Panc1 (cell line): ENCODE measurements at regions not wholly inside any gene's neighbourhood (a gene's known extent, or its start where the extent isn't known, plus 50 kb on each side); places are given as distances from the start of the nearest gene placed in this dataset.
"Not testable (repeated sequence)": the region's sequence is repeated elsewhere in the genome, so short reads cannot be mapped to it uniquely, and the experiment has no call there.

ENCODE experiments used
- ATAC-seq: fragments of 200-7000 bp; cut with Tn5 transposase; 2 replicates; pipeline ENCODE4 v1.9.1; 2020; ENCODE audit warnings: mild to moderate bottlenecking, moderate library complexity
- BruUV-seq: library from RNA; stranded (reverse); fragments of 400-500 nt; replicated peaks from 2 replicates; lab custom pipeline; 2021; lab: Mats Ljungman, UMichigan
- CTCF ChIA-PET: fragments of 300-600 bp; sonication (Branson Sonifier 250); formaldehyde crosslinking; loops from one replicate; lab custom pipeline; 2022; ENCODE audit warnings: antibody characterized with exemption; lab: Charles Lee
- POLR2A ChIA-PET: fragments of 300-600 bp; sonication (Branson Sonifier 250); formaldehyde crosslinking; loops from one replicate; lab custom pipeline; 2022; ENCODE audit warnings: antibody characterized with exemption; lab: Charles Lee
- DNase-seq: peaks from one replicate; pipeline ENCODE4 v3.0.0-alpha.2; 2010; ENCODE audit warnings: low read depth, low spot score
- H3K27ac ChIP-seq: 2 replicates; pipeline ENCODE4 v1.5.1; 2011; ENCODE audit warnings: mild to moderate bottlenecking, low read length, inconsistent platforms
- H3K27me3 ChIP-seq: fragments of 200-500 bp; sonication (Bioruptor generic); 2 replicates; pipeline ENCODE4 v1.6.0; 2014; ENCODE audit warnings: low read length, inconsistent platforms; ENCODE audit not compliant: control insufficient read depth, insufficient read depth
- H3K36me3 ChIP-seq: fragments of 200-500 bp; sonication (Bioruptor generic); 2 replicates; pipeline ENCODE4 v1.5.1; 2014; ENCODE audit warnings: inconsistent platforms, mild to moderate bottlenecking, low read length, moderate library complexity; ENCODE audit not compliant: control insufficient read depth, insufficient read depth
- H3K4me1 ChIP-seq: 2 replicates; pipeline ENCODE4 v1.5.1; 2011; ENCODE audit warnings: inconsistent platforms, mild to moderate bottlenecking, low read length, moderate library complexity; ENCODE audit not compliant: control insufficient read depth, insufficient read depth
- H3K4me3 ChIP-seq, 2 experiments: 2 replicates each; pipeline ENCODE4 v1.5.1; 2011 to 2012; ENCODE audit warnings: low read depth in 2 of 2, low read length in 2 of 2, mild to moderate bottlenecking in 2 of 2, inconsistent platforms in 1 of 2, moderate library complexity in 1 of 2
- H3K9me3 ChIP-seq: fragments of 200-500 bp; sonication (Bioruptor generic); 2 replicates; pipeline ENCODE4 v1.5.1; 2014; ENCODE audit warnings: low read depth, mild to moderate bottlenecking, inconsistent platforms, low read length, moderate library complexity; ENCODE audit not compliant: control insufficient read depth, insufficient read depth
- CTCF ChIP-seq: fragments of 450-650 bp; IDR thresholded peaks from 2 replicates; pipeline ENCODE4 v1.5.1; 2017; ENCODE audit warnings: mild to moderate bottlenecking
- POLR2AphosphoS5 ChIP-seq: IDR thresholded peaks from 2 replicates; pipeline ENCODE4 v1.6.1; 2012; ENCODE audit warnings: mild to moderate bottlenecking, low read depth, low read length, moderate library complexity
- SIN3A ChIP-seq: IDR thresholded peaks from 2 replicates; pipeline ENCODE4 v1.6.1; 2012; ENCODE audit warnings: low read depth, mild to moderate bottlenecking, low read length, moderate library complexity, borderline replicate concordance; ENCODE audit not compliant: insufficient read depth
- in situ Hi-C: cut with HindIII; loops from 2 replicates; pipeline ENCODE4 v1.10.0; 2016; ENCODE audit warnings: low sequenced_read_pairs, low pct_unique_long_range_greater_than_20kb
- intact Hi-C: fragments of 100-400 bp; cut with micrococcal nuclease; formaldehyde crosslinking; loops from one replicate; pipeline ENCODE4 v1.10.0; 2022; ENCODE audit not compliant: unreplicated experiment

- no TSS peak for BruUV-seq
- no peak overlapping the region for H3K4me3 ChIP-seq
- in situ Hi-C loops = no loop called here
- TF ChIP-seq CTCF (peak; percentile 73), SIN3A (no peak)
- CTCF ChIA-PET = interaction anchor here (0.8 kb wide), 1 partner anchor 12 kb away, joined by 10 read pairs; no protein-coding TSS in a partner anchor
- POLR2A ChIA-PET = no interaction called here
- no peaks in the 10 kb centered on the region for H3K27me3 ChIP-seq
- ATAC-seq (no peak), DNase-seq (peak; percentile 61)
- intact Hi-C loops = no loop called here
- no peak overlapping the region for H3K27ac ChIP-seq
- no peaks in the 10 kb centered on the region for H3K4me1 ChIP-seq
- no peaks in the 10 kb centered on the region for H3K9me3 ChIP-seq
- no peaks in the 10 kb centered on the region for H3K36me3 ChIP-seq
Observed at GRCh38 chr14:106691601-106692291, 1165.4 kb downstream of the TMEM121 start.

GRCh38 chr14:106694638-106695393, 1168.4 kb downstream of the TMEM121 start:
- TF ChIP-seq CTCF = peak; percentile 49
- no peak for TF ChIP-seq POLR2AphosphoS5
- BruUV-seq = no TSS peak
- ChIA-PET CTCF (interaction anchor here (0.6 kb wide), 1 partner anchor 25 kb away, joined by 3 read pairs; no protein-coding TSS in a partner anchor), POLR2A (no interaction called here)
- ATAC-seq (no peak), DNase-seq (no peak)
- Histone ChIP-seq H3K27ac (no peak overlapping the region), H3K4me1 (no peaks in the 10 kb centered on the region), H3K36me3 (no peaks in the 10 kb centered on the region), H3K4me3 (no peak overlapping the region), H3K27me3 (no peaks in the 10 kb centered on the region), H3K9me3 (no peaks in the 10 kb centered on the region)
- in situ Hi-C loops (no loop called here), intact Hi-C loops (no loop called here)

DNA sequence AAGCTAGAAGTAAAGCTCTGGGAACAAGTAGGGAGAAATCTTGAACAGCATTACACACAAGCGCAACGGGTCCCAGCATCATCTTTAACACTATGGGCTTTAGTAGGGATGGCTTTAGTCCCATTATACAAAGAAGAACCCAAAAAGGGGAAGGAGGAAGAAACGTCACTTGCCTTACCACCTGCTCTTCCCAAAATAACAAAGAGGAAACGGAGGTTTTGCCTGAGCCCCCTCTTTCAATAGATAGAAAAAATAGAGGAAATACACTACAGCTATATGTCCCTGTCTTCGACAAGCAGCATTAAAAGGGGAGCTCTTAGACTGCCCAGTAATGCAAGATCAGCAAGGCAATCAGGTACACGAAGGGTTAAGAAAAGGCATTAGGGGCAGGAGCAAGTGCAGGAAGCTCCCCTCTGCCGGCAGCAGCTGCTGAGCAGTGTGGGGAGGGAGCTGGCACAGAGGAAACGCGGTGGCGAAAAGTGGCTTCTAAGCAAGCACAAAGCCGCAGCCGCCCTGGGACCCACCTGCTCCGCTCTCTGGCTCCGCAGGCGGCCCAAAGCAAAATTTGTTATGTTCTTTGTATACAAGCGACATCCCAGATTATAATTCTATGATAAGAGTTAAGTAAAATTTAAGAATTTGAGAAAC, 1172.4 kb downstream of the TMEM121 start:
- H3K27me3 ChIP-seq, in situ Hi-C loops, H3K4me1 ChIP-seq, H3K4me3 ChIP-seq, H3K9me3 ChIP-seq, intact Hi-C loops, DNase-seq, H3K27ac ChIP-seq, POLR2A ChIA-PET, CTCF ChIA-PET, ATAC-seq, BruUV-seq, H3K36me3 ChIP-seq: not testable (repeated sequence)

GRCh38 chr14:106703651-106704050, 1177.3 kb downstream of the TMEM121 start:
- H3K36me3 ChIP-seq, BruUV-seq, ATAC-seq, H3K27ac ChIP-seq, H3K27me3 ChIP-seq, DNase-seq, H3K4me3 ChIP-seq, H3K4me1 ChIP-seq, POLR2A ChIA-PET, in situ Hi-C loops, CTCF ChIA-PET, H3K9me3 ChIP-seq, intact Hi-C loops: not testable (repeated sequence)

- H3K36me3 ChIP-seq, H3K4me3 ChIP-seq, H3K27ac ChIP-seq, BruUV-seq, in situ Hi-C loops, POLR2A ChIA-PET, DNase-seq, intact Hi-C loops, ATAC-seq, H3K4me1 ChIP-seq, H3K9me3 ChIP-seq, CTCF ChIA-PET, H3K27me3 ChIP-seq: not testable (repeated sequence)
Observed at GRCh38 chr14:106706488-106706887, 1180.1 kb downstream of the TMEM121 start.
